Stromal cell of bone marrow (primary cell): ENCODE measurements at regions not wholly inside any gene's neighbourhood (a gene's known extent, or its start where the extent isn't known, plus 50 kb on each side); places are given as distances from the start of the nearest gene placed in this dataset.
A peak's percentile ranks its signal among the peaks of the same experiment; 100 is the strongest.
"Not testable (repeated sequence)": the region's sequence is repeated elsewhere in the genome, so short reads cannot be mapped to it uniquely, and the experiment has no call there.

Source experiments
- DNase-seq: peaks from one replicate; pipeline ENCODE4 v3.0.0-alpha.2; 2012; ENCODE audit warnings: low read depth

GRCh38 chr7:115210552-115210951, 288.7 kb downstream of the MDFIC start:
- DNase-seq = no peak

- no peak for DNase-seq
Observed at GRCh38 chr7:115208710-115209560, 287.0 kb downstream of the MDFIC start.

DNA sequence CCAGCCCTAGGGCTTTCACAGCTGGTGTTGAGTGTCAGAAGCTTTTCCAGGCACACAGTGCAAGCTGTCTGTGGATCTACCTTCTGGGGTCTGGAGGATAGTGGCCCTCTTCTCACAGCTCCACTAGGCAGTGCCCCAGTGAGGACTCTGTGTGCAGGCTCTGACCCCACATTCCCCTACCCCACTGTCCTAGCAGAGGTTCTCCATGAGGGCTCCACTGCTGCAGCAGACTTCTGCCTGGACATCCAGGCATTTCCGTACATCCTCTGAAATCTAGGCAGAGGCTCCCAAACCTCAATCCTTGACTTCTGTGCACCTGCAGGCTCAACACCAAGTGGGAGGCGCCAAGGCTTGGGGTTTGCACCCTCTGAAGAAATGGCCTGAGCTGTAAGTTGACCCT, 284.5 kb downstream of the MDFIC start:
- DNase-seq = not testable (repeated sequence)

DNA sequence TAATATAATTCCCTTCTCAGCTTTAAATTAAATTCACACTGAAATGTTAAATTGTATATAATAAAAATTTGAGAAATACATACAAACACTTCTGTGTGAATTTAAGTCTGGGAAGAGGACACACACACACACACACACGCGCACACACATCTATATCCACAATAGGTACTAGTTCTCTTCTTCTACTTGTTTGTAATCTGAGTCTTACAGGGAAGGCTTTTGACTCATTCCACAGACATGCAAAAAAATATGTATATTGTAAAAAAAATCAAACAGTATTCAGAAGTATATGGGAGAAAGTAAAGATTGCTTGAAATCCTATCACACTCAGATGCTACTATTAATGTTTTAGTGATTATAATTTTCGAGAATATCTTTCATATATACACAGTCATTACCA, 276.2 kb downstream of the MDFIC start:
- DNase-seq = no peak

- no peak for DNase-seq
Observed at GRCh38 chr7:115195208-115195607, 273.3 kb downstream of the MDFIC start.

- DNase-seq = no peak
Observed at GRCh38 chr7:115191526-115191925, 269.6 kb downstream of the MDFIC start.

DNA sequence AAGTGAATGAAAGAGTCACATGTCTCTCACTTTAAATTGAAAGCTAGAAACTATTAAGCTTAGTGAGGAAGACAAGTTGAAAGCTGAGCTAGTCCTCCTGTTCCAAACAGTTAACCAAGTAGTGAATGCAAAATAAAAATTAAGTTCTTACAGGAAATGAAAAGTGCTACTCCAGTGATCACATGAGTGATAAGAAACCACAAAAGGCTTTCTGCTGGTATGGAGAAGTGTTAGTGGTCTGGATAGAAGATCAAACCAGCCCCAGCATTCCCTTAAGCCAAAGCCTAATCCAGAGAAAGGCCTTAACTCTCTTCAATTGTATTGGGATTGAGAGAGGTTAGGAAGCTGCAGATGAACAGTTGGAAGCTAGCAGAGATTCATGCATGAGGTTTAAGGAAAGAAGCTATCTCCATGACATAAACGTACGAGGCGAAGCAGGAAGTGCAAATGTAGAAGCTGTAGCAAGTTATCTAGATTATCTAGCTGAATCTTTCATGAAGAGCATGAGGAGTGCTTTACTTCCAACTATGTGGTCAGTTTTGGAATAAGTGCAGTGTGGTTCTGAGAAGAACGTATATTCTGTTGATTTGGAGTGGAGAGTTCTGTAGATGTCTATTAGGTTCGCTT, 261.6 kb downstream of the MDFIC start:
- DNase-seq = no peak

DNA sequence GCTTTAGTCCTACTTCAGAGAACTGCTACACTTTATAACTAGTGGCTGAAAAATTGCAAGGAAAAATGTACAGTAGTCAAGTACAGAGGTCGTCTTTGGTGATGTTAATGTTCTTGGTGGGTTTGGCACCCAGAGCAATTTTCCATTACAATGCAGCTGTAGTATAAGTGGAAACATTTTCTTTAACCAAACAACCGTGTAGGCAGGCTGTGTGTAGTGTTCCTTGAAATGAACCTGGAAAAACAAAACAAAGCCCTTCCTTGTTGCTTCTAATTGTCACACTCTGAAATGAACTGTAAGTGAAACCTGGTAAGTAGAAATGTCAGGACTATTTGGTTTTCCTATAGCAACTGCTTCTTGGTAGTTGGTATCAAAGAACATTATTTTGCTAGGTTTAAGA, 256.9 kb downstream of the MDFIC start:
- DNase-seq = no peak

DNA sequence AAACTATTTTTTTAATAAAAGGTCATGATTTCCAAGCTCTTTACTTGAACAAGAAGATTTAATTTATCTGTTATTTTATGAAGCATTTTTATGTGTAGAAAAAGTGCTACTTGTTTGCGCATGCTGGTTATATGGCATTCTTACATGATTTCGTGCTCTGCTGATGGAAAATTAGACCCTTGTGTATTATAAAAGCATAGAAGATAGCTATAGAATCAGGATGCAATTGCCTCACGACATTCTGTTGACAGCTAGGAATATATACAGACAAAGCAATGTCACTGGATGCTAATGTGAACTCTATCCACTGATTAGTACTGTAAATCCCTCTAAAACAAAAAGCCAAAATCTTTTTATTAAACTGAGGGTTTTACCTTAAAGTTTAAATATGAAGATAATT, 255.9 kb downstream of the MDFIC start:
- no peak for DNase-seq

- DNase-seq = no peak
Observed at GRCh38 chr7:115177103-115177502, 255.2 kb downstream of the MDFIC start.

DNA sequence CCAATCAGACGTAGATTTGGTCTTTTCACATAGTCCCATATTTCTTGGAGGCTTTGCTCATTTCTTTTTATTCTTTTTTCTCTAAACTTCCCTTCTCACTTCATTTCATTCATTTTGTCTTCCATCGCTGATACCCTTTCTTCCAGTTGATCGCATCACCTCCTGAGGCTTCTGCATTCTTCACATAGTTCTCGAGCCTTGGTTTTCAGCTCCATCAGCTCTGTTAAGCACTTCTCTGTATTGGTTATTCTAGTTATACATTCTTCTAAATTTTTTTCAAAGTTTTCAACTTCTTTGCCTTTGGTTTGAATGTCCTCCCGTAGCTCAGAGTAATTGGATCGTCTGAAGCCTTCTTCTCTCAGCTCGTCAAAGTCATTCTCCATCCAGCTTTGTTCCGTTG, 250.5 kb downstream of the MDFIC start:
- not testable (repeated sequence) for DNase-seq

DNA sequence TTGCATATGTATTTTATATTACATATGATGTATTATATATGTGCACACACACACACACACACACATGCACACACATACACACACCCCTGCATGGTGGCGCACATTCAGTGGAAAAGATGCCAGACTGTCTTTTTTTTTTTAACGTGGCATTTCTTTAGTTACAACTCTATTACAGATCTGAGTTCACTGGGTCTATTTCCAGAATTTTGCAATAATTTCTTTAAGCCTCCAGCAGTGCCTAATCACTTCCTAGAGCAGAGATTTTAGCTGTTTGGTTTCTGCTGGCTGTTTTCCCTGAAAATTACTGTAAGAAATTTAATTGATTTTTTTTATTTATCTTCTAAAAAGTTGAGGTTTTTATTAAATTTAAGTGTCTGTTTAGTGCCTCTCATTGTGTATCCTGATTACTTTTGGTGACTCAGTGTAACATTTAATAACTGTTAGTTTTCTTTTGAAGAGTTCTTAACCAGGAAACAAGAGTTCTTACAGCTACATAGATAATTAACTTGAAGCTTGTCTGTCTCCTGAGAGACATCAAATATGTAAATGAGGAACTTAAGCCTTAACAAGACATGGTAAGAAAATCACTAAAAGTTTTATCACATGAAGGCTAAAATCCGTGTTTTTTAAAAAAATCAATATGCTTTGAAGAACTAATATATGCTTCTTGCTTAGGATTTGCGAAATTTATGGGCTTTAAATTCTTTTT, 232.0 kb downstream of the MDFIC start:
- DNase-seq = no peak

DNA sequence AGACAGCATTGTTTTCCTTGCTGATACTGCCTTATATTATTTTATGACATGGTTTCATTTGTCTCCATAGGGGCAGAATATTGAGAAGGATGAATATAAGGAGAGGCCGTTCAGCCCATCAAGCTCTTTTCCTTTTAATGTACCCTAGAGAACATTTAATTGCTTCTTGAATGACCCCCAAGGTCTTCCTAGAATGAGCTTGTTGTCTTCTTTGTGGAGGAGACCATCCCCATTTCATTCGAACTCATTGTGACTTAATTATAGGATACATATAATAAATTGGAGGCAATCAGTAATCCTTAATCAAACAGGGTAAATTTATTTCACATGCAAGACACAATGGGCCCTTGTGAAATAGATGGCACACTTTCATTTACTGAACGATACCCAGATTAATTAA, 231.3 kb downstream of the MDFIC start:
- DNase-seq = no peak

GRCh38 chr7:115146148-115146547, 224.3 kb downstream of the MDFIC start:
- no peak for DNase-seq

DNA sequence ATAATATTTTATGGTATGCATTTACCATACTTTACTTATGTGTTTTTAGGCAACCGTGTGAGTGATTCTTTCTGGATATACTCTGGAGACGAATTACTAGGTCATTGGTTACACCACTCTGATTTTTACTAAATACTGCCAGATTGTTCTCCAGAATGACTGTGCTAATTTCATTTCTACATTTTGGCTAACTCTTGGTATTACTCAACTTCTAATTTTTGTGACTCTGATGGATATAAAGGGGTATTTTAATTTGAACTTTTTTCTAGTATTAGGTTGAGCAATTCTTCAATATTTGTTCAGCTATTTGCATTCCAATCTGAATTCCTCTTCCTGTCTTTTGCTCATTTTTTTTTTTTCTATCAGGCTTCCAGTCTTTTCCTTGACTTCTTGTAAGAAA, 223.6 kb downstream of the MDFIC start:
- DNase-seq = peak; percentile 78

DNA sequence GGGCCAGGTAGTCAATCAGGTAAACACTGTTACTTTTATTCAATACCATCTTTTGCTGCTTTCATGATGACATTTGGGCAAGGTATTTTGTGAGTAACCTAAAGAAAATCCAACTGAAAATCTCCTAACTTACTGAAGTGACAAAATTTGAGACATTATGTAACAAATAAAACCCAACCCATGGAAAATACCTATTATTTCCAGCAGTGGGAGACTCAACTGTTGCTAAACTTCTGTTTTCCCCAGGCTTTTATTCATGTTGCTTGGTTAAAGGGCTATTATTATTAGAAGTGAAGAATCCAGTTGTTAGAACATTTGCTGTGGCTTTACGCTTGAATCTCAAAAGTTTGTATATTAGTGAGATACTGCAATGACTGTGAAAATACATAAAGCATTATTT, 215.9 kb downstream of the MDFIC start:
- no peak for DNase-seq

GRCh38 chr7:115136796-115137443, 215.0 kb downstream of the MDFIC start:
- no peak for DNase-seq

DNA sequence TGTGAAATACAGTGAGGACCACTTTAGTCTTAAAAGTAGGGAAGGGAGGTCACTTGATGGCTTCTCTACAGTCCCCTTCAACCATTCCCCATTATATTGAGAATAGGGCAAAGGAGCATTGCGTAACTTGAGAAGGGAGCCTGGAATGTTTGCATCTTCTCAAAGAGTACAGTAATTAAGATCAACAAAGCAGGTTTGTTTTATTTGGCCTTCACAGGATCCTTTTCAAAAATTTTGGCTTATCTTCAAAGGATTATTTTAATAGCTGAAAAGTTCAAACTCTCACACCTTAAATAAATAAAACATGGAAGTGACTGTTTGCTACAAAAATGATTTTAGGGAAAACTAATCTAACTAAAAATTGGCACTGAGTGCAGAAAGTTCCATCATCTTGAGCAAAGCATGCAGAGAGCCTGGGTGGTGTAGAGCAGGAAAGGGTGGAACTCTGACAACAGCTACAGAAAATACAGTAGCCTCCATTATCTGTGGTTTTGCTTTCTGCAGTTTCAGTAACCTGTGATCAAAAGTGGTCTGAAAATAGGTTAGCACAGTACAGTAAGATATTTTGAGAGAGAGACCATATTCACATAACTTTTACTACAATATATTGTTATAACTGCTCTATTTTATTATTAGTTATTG, 214.0 kb downstream of the MDFIC start:
- DNase-seq = no peak

DNA sequence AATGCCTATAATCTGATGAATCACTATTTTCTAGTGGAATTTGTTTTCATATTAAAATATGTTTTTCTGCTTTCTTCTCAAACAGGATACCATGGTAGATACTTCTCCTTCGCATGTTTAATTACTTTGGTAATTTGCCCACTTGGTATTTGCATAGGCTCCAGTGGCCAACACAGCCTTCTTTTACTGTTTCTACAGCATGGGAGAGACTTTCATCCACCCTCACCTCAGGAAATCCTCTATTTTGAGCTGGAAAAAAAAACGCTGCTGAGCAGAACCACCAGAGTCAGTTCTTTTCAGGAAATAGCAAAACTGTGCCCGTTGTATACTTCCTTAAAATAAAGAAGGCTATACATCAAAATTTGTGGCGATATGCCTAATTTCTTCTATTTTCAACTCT, 213.3 kb downstream of the MDFIC start:
- no peak for DNase-seq

- no peak for DNase-seq
Observed at GRCh38 chr7:115133248-115133647, 211.4 kb downstream of the MDFIC start.

GRCh38 chr7:115132096-115132495, 210.2 kb downstream of the MDFIC start:
- no peak for DNase-seq

GRCh38 chr7:115128154-115128553, 206.3 kb downstream of the MDFIC start:
- no peak for DNase-seq
